Pancreas (tissue), 10 donors: ENCODE measurements at regions not wholly inside any gene's neighbourhood (a gene's known extent, or its start where the extent isn't known, plus 50 kb on each side); places are given as distances from the start of the nearest gene placed in this dataset.
"Not testable (repeated sequence)": the region's sequence is repeated elsewhere in the genome, so short reads cannot be mapped to it uniquely, and the experiment has no call there.

Experiments used
- ATAC-seq, 4 donors: fragments of 200-7000 bp; cut with Tn5 transposase; one replicate each; pipeline versions ENCODE4 v1.8.0 to v1.9.1; 2020; ENCODE audit warnings: mild to moderate bottlenecking in 4 of 4, moderate library complexity in 4 of 4
- DNase-seq, 6 donors: peaks; one replicate each; pipeline ENCODE4 v3.0.0-alpha.2; 2020
- FAIRE-seq: peaks from 2 replicates; lab custom pipeline; 2012; peaks lifted over from hg19 to GRCh38; lab: Jason Lieb, UNC
- H3K27ac ChIP-seq, 4 donors: fragments of 200-600 bp; sonication (generic); 1 replicate in 3 of 4; 2 replicates in 1 of 4; pipeline versions ENCODE4 v1.5.0 to v1.8.0; 2020
- H3K27me3 ChIP-seq, 4 donors: fragments of 200-600 bp; one replicate each; pipeline ENCODE4 v1.8.0; 2021
- H3K36me3 ChIP-seq, 3 donors: fragments of 200-600 bp; sonication (generic) in 1 of 3; one replicate each; pipeline versions ENCODE4 v1.5.0 to v1.8.0; 2020 to 2021
- H3K4me1 ChIP-seq, 3 donors: fragments of 200-600 bp; one replicate each; pipeline ENCODE4 v1.8.0; 2021
- H3K4me3 ChIP-seq, 4 donors: fragments of 200-600 bp; sonication (generic) in 2 of 4; one replicate each; pipeline versions ENCODE4 v1.5.0 to v1.8.0; 2020 to 2021
- H3K9me3 ChIP-seq, 4 donors: fragments of 200-600 bp; one replicate each; pipeline ENCODE4 v1.8.0; 2021
- WGBS, 2 donors: extraction: QIAGEN DNeasy Blood & Tissue Kit; methylation state at CpG; one replicate each; pipeline ENCODE4 v1.1.7; 2013; 5-methylcytosine and 5-hydroxymethylcytosine counted together
- intact Hi-C, 3 donors: fragments of 100-400 bp; cut with DNase I; formaldehyde crosslinking; loops; one replicate each; pipeline versions ENCODE4 v1.11.1 to v1.14.2; 2022
- TF ChIP-seq, protein P1 (sequence below), 4 donors: fragments of 200-600 bp; sonication (generic) in 3 of 4; IDR thresholded peaks; one replicate each; pipeline versions ENCODE4 v1.5.0 to v1.8.0; 2021; ENCODE audit warnings: antibody characterized with exemption in 4 of 4
- donor health status: healthy with polysubstance abuse.
- donor health status: DM: no; HTN: no; CAD: no; lungs with moderate emphysema.
- donor health status: DM: no; HTN: no; CAD: no.
- donor health status: control.
- donor health status: control.
- donor health status: Bipolar disorder and iron deficiency.
- donor health status: DM: yes; HTN: yes; CAD: no.
- donor health status: DM: no; HTN: no; CAD: no.
- donor health status: DM: no; HTN: no; CAD: no.
- donor health status: DM: yes; HTN: yes; CAD: no.

DNA sequence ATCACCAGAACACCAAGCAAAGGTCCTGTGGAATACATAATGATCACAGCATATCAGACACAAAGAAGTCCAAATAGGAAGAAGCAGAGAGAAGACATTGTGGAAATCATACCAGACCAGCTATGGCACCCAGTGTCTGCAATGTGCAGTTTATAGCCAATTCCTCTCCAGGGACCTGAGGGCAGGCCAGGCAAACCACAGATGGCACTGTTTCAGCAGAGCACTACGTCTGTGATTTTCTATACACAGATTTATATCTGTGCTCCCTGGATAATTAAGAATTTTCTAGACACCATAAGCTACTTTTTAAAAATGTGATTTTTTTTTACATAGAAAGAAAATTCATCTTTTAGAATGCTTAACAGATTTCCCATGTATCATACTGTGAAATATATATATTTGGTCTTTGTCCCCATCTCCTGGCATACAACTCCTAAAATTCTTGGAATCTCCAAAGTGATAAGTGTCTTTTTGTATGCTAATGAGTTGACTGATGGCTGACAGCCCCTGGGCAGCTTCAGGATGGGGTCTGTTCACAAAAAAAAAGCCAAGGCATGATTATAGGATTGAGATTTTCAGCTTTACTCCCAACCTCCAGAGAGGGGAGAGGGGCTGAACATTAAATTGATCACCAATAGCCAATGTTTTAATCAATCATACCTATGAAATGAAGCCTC lies 498.1 kb downstream of the SIPA1L2 start:
- no peak for FAIRE-seq
- WGBS, 2 donors = 55 to 68% methylated on average over 1 of the region's 1 CpG
- peaks cover 0 to 8% (median 0%) of the 10 kb centered on the region in 4 donors for H3K27me3 ChIP-seq
- no peaks in the 10 kb centered on the region for H3K4me1 ChIP-seq
- TF ChIP-seq, protein P1, sequence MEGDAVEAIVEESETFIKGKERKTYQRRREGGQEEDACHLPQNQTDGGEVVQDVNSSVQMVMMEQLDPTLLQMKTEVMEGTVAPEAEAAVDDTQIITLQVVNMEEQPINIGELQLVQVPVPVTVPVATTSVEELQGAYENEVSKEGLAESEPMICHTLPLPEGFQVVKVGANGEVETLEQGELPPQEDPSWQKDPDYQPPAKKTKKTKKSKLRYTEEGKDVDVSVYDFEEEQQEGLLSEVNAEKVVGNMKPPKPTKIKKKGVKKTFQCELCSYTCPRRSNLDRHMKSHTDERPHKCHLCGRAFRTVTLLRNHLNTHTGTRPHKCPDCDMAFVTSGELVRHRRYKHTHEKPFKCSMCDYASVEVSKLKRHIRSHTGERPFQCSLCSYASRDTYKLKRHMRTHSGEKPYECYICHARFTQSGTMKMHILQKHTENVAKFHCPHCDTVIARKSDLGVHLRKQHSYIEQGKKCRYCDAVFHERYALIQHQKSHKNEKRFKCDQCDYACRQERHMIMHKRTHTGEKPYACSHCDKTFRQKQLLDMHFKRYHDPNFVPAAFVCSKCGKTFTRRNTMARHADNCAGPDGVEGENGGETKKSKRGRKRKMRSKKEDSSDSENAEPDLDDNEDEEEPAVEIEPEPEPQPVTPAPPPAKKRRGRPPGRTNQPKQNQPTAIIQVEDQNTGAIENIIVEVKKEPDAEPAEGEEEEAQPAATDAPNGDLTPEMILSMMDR (IDR thresholded peaks at IDR 0.05) = no peak
- H3K36me3 ChIP-seq = no peaks in the 10 kb centered on the region
- no peaks in the 10 kb centered on the region for H3K9me3 ChIP-seq
- ATAC-seq = no peak
- intact Hi-C loops = no loop called here
- H3K4me3 ChIP-seq = no peak overlapping the region
- no peak overlapping the region for H3K27ac ChIP-seq
- DNase-seq = no peak

DNA sequence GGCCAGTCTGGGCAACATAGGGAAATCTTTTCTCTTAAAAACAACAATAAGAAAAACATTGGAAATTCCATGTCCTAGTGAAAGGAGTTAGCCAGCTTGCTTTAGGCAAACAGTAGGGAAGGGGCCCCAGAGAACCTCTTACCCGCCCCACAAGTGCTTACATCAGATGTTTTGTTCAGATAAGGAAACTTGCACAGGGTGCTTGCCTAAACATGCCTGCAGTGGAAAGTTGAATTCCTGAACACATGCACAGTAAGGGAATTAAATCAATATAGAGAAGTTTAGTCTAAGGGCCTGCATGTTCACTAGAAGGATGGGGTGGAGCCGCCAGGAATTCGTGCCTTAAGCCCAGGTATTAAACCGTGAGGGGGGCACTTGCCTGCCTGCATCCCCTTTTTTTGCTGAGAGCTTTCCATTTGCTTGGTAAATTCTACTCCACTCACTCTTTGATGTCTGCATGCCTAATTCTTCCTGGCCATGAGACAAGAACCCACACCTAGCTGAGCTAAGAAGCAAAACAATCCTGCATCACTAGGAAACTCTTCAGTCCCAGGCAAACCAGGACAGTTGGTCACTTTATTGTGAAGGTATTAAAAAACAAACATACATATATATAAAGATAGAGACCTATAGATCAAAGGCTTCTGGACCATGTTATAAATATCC lies 499.0 kb downstream of the SIPA1L2 start:
- Histone ChIP-seq H3K9me3 (no peaks in the 10 kb centered on the region), H3K27ac (no peak overlapping the region), H3K4me3 (no peak overlapping the region), H3K4me1 (no peaks in the 10 kb centered on the region), H3K36me3 (no peaks in the 10 kb centered on the region), H3K27me3 (peaks cover 0 to 8% (median 0%) of the 10 kb centered on the region in 4 donors)
- no peak for ATAC-seq
- FAIRE-seq = no peak
- TF ChIP-seq, protein P1 (IDR thresholded peaks at IDR 0.05) = no peak
- no peak for DNase-seq
- 59 to 75% methylated on average over 4 of the region's 4 CpGs for WGBS, 2 donors
- intact Hi-C loops = no loop called here

DNA sequence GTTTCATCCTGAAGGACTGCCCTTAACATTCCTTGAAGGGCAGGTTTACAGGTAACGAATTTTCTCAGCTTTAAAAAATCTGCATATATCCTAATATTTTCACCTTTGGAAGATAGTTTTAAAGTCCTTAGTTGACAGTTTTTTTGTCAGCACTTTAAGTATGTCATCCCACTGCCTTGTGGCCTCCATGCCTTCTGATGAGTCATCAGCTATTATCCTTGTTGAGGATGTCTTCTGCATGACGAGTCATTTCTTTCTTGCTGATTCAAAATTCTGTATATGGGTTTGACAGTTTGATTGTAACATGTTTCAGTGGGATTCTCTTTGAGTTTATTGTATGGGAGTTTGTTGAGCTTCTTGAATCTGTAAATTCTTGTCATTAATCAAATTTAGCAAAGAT lies 500.6 kb downstream of the DISC1 start:
- Histone ChIP-seq H3K27me3 (peaks cover 0 to 8% (median 0%) of the 10 kb centered on the region in 4 donors), H3K9me3 (no peaks in the 10 kb centered on the region), H3K4me3 (no peak overlapping the region), H3K36me3 (no peaks in the 10 kb centered on the region), H3K4me1 (no peaks in the 10 kb centered on the region), H3K27ac (no peak overlapping the region)
- intact Hi-C loops = no loop called here
- FAIRE-seq = no peak
- no peak for DNase-seq
- ATAC-seq = no peak
- WGBS, 2 donors = 51 to 72% methylated on average over 2 of the region's 2 CpGs
- TF ChIP-seq, protein P1 (IDR thresholded peaks at IDR 0.05) = no peak

DNA sequence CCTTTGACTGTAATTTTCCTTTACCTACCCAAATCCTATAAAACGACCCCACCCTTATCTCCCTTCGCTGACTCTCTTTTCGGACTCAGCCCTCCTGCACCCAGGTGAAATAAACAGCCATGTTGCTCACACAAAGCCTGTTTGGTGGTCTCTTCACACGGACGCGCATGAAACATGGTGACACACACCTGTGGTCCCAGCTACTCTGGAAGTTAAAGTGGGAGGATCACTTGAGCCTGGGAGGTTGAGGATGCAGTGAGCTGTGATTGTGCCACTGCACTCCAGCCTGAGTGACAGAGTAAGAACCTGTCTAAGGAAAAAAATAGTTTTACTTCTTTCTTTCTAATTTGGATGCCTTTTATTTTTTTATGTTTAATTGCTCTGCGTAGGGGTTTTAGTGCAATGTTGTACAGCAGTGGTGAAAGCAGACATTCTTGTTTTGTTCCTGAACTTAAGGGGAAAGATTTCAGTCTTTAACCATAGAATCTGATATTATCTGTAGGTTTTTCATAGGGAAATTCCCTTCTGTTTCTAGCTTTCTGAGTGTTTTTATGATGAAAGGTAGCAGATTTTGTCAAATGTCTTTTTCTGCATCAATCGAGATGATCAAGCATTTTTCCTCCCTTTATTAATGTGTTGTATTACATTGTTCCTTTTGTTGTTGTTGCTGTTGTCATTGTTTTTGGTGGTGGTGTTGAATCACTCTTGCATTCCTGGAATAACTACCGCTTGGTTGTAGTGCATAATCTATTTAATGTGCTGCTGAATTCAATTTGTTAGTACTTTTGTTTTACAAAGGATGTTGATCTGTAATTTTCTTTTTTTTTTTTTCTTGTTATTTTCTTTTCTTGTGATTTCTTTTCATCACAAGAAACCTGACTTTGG lies 497.4 kb downstream of the DISC1 start:
- H3K4me1 ChIP-seq = no peaks in the 10 kb centered on the region
- no peak overlapping the region for H3K4me3 ChIP-seq
- intact Hi-C loops = no loop called here
- H3K36me3 ChIP-seq = no peaks in the 10 kb centered on the region
- FAIRE-seq (no peak), ATAC-seq (no peak), DNase-seq (no peak)
- H3K27me3 ChIP-seq = peaks cover 0 to 8% (median 0%) of the 10 kb centered on the region in 4 donors
- TF ChIP-seq, protein P1 (IDR thresholded peaks at IDR 0.05) = no peak
- no peak overlapping the region for H3K27ac ChIP-seq
- 66 to 67% methylated on average over 9 of the region's 9 CpGs for WGBS, 2 donors
- no peaks in the 10 kb centered on the region for H3K9me3 ChIP-seq

DNA sequence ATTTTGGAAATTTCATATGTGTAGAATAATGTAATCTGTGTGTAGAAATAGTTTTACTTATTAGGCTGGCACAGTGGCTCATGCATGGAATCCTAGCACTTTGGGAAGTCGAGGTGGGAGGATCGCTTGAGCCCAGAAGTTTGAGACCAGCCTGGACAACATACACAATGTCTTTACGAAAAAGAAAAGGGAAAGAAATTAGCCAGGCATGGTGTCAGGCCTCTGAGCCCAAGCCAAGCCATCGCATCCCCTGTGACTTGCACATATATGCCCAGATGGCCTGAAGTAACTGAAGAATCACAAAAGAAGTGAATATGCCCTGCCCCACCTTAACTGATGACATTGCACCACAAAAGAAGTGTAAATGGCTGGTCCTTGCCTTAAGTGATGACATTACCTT lies 491.3 kb downstream of the DISC1 start:
- 62 to 72% methylated on average over 4 of the region's 4 CpGs for WGBS, 2 donors
- not testable (repeated sequence) for FAIRE-seq

More for the DNA sequence above, 491.3 kb downstream of the DISC1 start:
- intact Hi-C loops, H3K27ac ChIP-seq, ATAC-seq, DNase-seq, H3K36me3 ChIP-seq, H3K9me3 ChIP-seq, H3K4me1 ChIP-seq, H3K4me3 ChIP-seq, H3K27me3 ChIP-seq: not testable (repeated sequence)
